HepG2 (cell line): ENCODE measurements at regions not wholly inside any gene's neighbourhood (a gene's known extent, or its start where the extent isn't known, plus 50 kb on each side); places are given as distances from the start of the nearest gene placed in this dataset.

ENCODE experiments used
- ATAC-seq: fragments of 200-7000 bp; cut with Tn5 transposase; 3 replicates; pipeline ENCODE4 v1.9.1; 2020; ENCODE audit warnings: mild to moderate bottlenecking, moderate library complexity
- BruUV-seq: library from RNA; stranded (reverse); fragments of 400-500 nt; replicated peaks from 2 replicates; lab custom pipeline; 2021; lab: Mats Ljungman, UMichigan
- CTCF ChIA-PET: fragments of 300-600 bp; formaldehyde crosslinking; extraction: SDS; loops from one replicate; lab custom pipeline; 2021; ENCODE audit warnings: low total read pairs, inconsistent platforms, low intra/inter-chr PET ratio; lab: Yijun Ruan, JAX
- POLR2A ChIA-PET: fragments of 350-600 bp; sonication (Branson Sonifier 250); formaldehyde crosslinking; loops from one replicate; lab custom pipeline; 2020; ENCODE audit warnings: antibody characterized with exemption, inconsistent platforms; lab: Yijun Ruan, JAX
- DNase-seq: peaks from one replicate; pipeline ENCODE4 v3.0.0-alpha.2; 2015; ENCODE audit warnings: low spot score
- FAIRE-seq: peaks from 3 replicates; lab custom pipeline; 2011; peaks lifted over from hg19 to GRCh38; lab: Jason Lieb, UNC
- H2AFZ ChIP-seq: one replicate; pipeline ENCODE4 v1.6.1; 2011; ENCODE audit warnings: low read length, inconsistent platforms
- H3K27ac ChIP-seq: fragments of 300-600 bp; 3 replicates; pipeline ENCODE4 v1.8.0; 2011; ENCODE audit warnings: mixed run types, mild to moderate bottlenecking, mixed read lengths, low read length, inconsistent platforms; ENCODE audit not compliant: insufficient read depth; ENCODE audit errors: extremely low read length
- H3K27me3 ChIP-seq, 2 experiments: fragments of 200-600 bp in 1 of 2; 2 replicates in 1 of 2; 3 replicates in 1 of 2; pipeline versions ENCODE4 v1.6.0 to v1.8.0; 2011; ENCODE audit warnings: low read length in 2 of 2, mild to moderate bottlenecking in 2 of 2, moderate library complexity in 2 of 2, inconsistent platforms in 1 of 2; ENCODE audit not compliant: insufficient read depth in 2 of 2, control insufficient read depth in 1 of 2
- H3K36me3 ChIP-seq, 2 experiments: fragments of 200-600 bp in 1 of 2; replicated peaks in 1 of 2; 2 replicates in 1 of 2; 3 replicates in 1 of 2; pipeline versions ENCODE4 v1.5.1 to v1.8.0; 2011; ENCODE audit warnings: low read length in 2 of 2, inconsistent platforms in 1 of 2; ENCODE audit not compliant: insufficient read depth in 2 of 2, control insufficient read depth in 1 of 2
- H3K4me1 ChIP-seq: 2 replicates; pipeline ENCODE4 v1.5.1; 2012; ENCODE audit warnings: low read length, inconsistent platforms; ENCODE audit not compliant: insufficient read depth
- H3K4me2 ChIP-seq: 2 replicates; pipeline ENCODE4 v1.6.0; 2011; ENCODE audit warnings: low read depth, low read length, inconsistent platforms
- H3K4me3 ChIP-seq, 3 experiments: fragments of 200-600 bp in 1 of 3; sonication (generic), shearing (Covaris generic) in 1 of 3; replicated peaks in 1 of 3; 2 replicates each; pipeline ENCODE4 v1.5.1; 2011 to 2016; ENCODE audit warnings: low read length in 3 of 3, inconsistent platforms in 2 of 3, low read depth in 2 of 3, mild to moderate bottlenecking in 2 of 3, control low read depth in 1 of 3, mixed read lengths in 1 of 3; ENCODE audit not compliant: insufficient read depth in 1 of 3
- H3K79me2 ChIP-seq: one replicate; pipeline ENCODE4 v1.6.1; 2011; ENCODE audit warnings: low read length, inconsistent platforms; ENCODE audit not compliant: insufficient read depth
- H3K9ac ChIP-seq: 2 replicates; pipeline ENCODE4 v1.6.0; 2011; ENCODE audit warnings: mild to moderate bottlenecking, low read depth, low read length, inconsistent platforms; ENCODE audit not compliant: insufficient read depth
- H3K9me3 ChIP-seq: 2 replicates; pipeline ENCODE4 v1.5.1; 2012; ENCODE audit warnings: mild to moderate bottlenecking, low read length
- H4K20me1 ChIP-seq: 2 replicates; pipeline ENCODE4 v1.6.0; 2011; ENCODE audit warnings: inconsistent platforms, mild to moderate bottlenecking, low read length, moderate library complexity; ENCODE audit not compliant: insufficient read depth
- ELF3 ChIP-seq: IDR thresholded peaks from 2 replicates; pipeline ENCODE4 v1.6.1; 2016; ENCODE audit warnings: missing genetic modification reagents, missing compliant biosample characterization
- ZNF235 ChIP-seq: sonication (generic); formaldehyde crosslinking; IDR thresholded peaks from 2 replicates; pipeline ENCODE4 v1.8.1; 2023; ENCODE audit warnings: mild to moderate bottlenecking, missing genetic modification reagents, borderline replicate concordance
- WGBS: methylation state at CpG from one replicate; pipeline ENCODE4 v1.1.6; 2017; ENCODE audit warnings: low lambda C conversion rate; 5-methylcytosine and 5-hydroxymethylcytosine counted together
- in situ Hi-C: cut with HindIII; loops from 2 replicates; pipeline ENCODE4 v1.10.0; 2017; ENCODE audit warnings: low pct_unique_long_range_greater_than_20kb; ENCODE audit not compliant: extremely low pct_ligation_motif_present
- intact Hi-C: fragments of 100-400 bp; cut with micrococcal nuclease; formaldehyde crosslinking; loops from one replicate; pipeline ENCODE4 v1.10.0; 2022; ENCODE audit not compliant: unreplicated experiment
- TF ChIP-seq, protein P1 (sequence below): sonication (generic); formaldehyde crosslinking; IDR thresholded peaks from 2 replicates; pipeline ENCODE4 v1.5.0; 2020; ENCODE audit warnings: mild to moderate bottlenecking, low read depth, missing genetic modification reagents, borderline replicate concordance
- TF ChIP-seq, protein P2 (sequence below): IDR thresholded peaks from 2 replicates; pipeline ENCODE4 v1.6.1; 2016; ENCODE audit warnings: control low read depth
- TF ChIP-seq, protein P3 (sequence below): sonication (generic); IDR thresholded peaks from 2 replicates; pipeline ENCODE4 v1.6.1; 2016; ENCODE audit warnings: low read depth, borderline replicate concordance
- TF ChIP-seq, protein P4 (sequence below): sonication (generic); formaldehyde crosslinking; IDR thresholded peaks from 2 replicates; pipeline ENCODE4 v1.4.0; 2020; ENCODE audit warnings: missing genetic modification reagents, borderline replicate concordance
- TF ChIP-seq, protein P5 (sequence below), 2 experiments: IDR thresholded peaks; 2 replicates each; pipeline ENCODE4 v1.6.1; 2011 to 2012; ENCODE audit warnings: low read length in 2 of 2, borderline replicate concordance in 1 of 2, low read depth in 1 of 2, mild to moderate bottlenecking in 1 of 2, moderate library complexity in 1 of 2

DNA sequence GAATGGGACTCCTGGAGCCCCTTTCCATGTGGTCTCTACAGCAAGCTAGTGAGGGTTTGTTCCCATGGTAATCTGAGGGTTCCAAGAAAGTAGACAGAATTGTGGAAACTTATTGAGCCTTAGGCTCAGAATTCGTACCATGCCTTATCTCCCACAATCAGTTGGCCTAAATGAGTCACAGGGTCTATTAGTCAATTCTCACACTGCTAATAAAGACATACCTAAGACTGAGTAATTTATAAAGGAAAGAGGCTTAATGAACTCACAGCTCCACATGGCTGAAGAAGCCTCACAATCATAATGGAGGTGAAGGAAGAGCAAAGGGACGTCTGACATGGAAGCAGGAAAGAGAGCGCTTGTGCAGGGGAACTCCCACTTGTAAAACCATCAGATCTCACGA, 106.6 kb upstream of the CXADR start:
- TF ChIP-seq, protein P1, sequence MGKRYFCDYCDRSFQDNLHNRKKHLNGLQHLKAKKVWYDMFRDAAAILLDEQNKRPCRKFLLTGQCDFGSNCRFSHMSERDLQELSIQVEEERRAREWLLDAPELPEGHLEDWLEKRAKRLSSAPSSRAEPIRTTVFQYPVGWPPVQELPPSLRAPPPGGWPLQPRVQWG (CRISPR knock-in tag), result no peak
- TF ChIP-seq, all 625 proteins: peak for 0
- ATAC-seq, result no peak
- Histone ChIP-seq H3K27me3 (no peaks in the 10 kb centered on the region; a peak in 1 of 5 replicates), H3K9me3 (no peaks in the 10 kb centered on the region), H3K79me2 (no peaks in the 10 kb centered on the region), H4K20me1 (no peaks in the 10 kb centered on the region), H3K9ac (no peak overlapping the region), H2AFZ (no peak overlapping the region), H3K36me3 (no peaks in the 10 kb centered on the region), H3K27ac (no peak overlapping the region), H3K4me2 (no peak overlapping the region), H3K4me1 (no peaks in the 10 kb centered on the region), H3K4me3 (no peak overlapping the region)
- in situ Hi-C loops (no loop called here), intact Hi-C loops (no loop called here)
- POLR2A ChIA-PET, result no interaction called here
- CTCF ChIA-PET, result no interaction called here
- no peak for FAIRE-seq
- DNase-seq, result no peak
- WGBS, result 41% methylated on average over 4 of the region's 4 CpGs
- BruUV-seq, result no TSS peak

DNA sequence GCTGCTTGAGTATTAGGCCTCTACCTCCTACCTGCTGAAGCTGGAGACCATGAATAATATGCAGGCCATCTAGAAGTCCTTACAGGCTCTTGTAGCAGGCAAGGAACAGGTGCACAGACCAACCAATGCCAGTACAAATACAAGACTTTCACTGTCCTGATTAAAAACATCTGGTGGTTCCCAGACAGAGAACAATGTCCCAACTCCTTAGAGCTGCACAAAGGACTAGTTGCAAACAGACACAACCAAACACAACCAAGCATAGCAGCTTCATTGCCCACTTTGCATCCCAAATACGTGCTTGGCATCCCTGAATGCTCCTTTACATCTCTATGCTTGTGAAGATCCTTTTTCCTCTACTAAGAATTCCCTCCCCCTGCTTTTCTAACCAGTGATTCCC, 98.1 kb upstream of the CXADR start:
- BruUV-seq, result no TSS peak
- intact Hi-C loops, result no loop called here
- Histone ChIP-seq H3K4me3 (no peak overlapping the region), H3K27ac (no peak overlapping the region), H3K4me1 (peaks cover 15% of the 10 kb centered on the region), H4K20me1 (no peaks in the 10 kb centered on the region), H2AFZ (no peak overlapping the region), H3K9ac (no peak overlapping the region), H3K9me3 (no peaks in the 10 kb centered on the region), H3K4me2 (no peak overlapping the region), H3K79me2 (no peaks in the 10 kb centered on the region), H3K27me3 (peaks cover 0 to 3% of the 10 kb centered on the region in 2 experiments; a peak in 1 of 5 replicates), H3K36me3 (no peaks in the 10 kb centered on the region)
- 53% methylated on average over 1 of the region's 1 CpG for WGBS
- in situ Hi-C loops, result no loop called here
- POLR2A ChIA-PET, result no interaction called here
- DNase-seq (no peak), ATAC-seq (no peak), FAIRE-seq (no peak)
- CTCF ChIA-PET, result no interaction called here
- TF ChIP-seq ZNF235 (CRISPR knock-in tag), result no peak
- TF ChIP-seq, protein P2, sequence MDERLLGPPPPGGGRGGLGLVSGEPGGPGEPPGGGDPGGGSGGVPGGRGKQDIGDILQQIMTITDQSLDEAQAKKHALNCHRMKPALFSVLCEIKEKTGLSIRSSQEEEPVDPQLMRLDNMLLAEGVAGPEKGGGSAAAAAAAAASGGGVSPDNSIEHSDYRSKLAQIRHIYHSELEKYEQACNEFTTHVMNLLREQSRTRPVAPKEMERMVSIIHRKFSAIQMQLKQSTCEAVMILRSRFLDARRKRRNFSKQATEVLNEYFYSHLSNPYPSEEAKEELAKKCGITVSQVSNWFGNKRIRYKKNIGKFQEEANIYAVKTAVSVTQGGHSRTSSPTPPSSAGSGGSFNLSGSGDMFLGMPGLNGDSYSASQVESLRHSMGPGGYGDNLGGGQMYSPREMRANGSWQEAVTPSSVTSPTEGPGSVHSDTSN (CRISPR knock-in tag), result no peak
- TF ChIP-seq ELF3 (CRISPR knock-in tag), result no peak
- TF ChIP-seq, protein P3, sequence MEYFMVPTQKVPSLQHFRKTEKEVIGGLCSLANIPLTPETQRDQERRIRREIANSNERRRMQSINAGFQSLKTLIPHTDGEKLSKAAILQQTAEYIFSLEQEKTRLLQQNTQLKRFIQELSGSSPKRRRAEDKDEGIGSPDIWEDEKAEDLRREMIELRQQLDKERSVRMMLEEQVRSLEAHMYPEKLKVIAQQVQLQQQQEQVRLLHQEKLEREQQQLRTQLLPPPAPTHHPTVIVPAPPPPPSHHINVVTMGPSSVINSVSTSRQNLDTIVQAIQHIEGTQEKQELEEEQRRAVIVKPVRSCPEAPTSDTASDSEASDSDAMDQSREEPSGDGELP, result no peak
- TF ChIP-seq, protein P4, sequence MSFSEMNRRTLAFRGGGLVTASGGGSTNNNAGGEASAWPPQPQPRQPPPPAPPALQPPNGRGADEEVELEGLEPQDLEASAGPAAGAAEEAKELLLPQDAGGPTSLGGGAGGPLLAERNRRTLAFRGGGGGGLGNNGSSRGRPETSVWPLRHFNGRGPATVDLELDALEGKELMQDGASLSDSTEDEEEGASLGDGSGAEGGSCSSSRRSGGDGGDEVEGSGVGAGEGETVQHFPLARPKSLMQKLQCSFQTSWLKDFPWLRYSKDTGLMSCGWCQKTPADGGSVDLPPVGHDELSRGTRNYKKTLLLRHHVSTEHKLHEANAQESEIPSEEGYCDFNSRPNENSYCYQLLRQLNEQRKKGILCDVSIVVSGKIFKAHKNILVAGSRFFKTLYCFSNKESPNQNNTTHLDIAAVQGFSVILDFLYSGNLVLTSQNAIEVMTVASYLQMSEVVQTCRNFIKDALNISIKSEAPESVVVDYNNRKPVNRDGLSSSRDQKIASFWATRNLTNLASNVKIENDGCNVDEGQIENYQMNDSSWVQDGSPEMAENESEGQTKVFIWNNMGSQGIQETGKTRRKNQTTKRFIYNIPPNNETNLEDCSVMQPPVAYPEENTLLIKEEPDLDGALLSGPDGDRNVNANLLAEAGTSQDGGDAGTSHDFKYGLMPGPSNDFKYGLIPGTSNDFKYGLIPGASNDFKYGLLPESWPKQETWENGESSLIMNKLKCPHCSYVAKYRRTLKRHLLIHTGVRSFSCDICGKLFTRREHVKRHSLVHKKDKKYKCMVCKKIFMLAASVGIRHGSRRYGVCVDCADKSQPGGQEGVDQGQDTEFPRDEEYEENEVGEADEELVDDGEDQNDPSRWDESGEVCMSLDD, result no peak
- TF ChIP-seq, protein P5, sequence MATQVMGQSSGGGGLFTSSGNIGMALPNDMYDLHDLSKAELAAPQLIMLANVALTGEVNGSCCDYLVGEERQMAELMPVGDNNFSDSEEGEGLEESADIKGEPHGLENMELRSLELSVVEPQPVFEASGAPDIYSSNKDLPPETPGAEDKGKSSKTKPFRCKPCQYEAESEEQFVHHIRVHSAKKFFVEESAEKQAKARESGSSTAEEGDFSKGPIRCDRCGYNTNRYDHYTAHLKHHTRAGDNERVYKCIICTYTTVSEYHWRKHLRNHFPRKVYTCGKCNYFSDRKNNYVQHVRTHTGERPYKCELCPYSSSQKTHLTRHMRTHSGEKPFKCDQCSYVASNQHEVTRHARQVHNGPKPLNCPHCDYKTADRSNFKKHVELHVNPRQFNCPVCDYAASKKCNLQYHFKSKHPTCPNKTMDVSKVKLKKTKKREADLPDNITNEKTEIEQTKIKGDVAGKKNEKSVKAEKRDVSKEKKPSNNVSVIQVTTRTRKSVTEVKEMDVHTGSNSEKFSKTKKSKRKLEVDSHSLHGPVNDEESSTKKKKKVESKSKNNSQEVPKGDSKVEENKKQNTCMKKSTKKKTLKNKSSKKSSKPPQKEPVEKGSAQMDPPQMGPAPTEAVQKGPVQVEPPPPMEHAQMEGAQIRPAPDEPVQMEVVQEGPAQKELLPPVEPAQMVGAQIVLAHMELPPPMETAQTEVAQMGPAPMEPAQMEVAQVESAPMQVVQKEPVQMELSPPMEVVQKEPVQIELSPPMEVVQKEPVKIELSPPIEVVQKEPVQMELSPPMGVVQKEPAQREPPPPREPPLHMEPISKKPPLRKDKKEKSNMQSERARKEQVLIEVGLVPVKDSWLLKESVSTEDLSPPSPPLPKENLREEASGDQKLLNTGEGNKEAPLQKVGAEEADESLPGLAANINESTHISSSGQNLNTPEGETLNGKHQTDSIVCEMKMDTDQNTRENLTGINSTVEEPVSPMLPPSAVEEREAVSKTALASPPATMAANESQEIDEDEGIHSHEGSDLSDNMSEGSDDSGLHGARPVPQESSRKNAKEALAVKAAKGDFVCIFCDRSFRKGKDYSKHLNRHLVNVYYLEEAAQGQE (IDR thresholded peaks at IDR 0.05; ENCODE audit: borderline replicate concordance in 1 of 2, low read depth in 1 of 2, low read length in 2 of 2), result no peak
